ENCODE measurements at regions not wholly inside any gene's neighbourhood (a gene's known extent, or its start where the extent isn't known, plus 50 kb on each side); places are given as distances from the start of the nearest gene placed in this dataset.

DNA sequence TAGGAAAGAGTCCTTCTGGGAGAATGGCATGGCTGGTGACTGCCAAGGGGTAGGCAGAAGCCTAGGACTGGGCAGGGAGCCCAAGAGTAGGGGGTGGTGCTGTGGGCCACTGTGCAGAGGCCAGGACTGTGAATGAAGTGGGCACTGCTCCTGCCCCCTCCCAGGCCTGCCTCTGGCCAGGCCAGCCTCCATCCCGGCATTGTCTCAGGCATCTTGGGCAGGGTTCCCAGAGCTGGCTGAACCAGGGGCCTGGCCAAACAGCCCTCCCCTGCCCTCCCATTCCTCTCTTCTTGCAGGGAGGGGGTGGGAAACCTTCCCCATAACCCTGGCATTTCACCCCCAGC, 81.6 kb downstream of the MRPL14 start:
- TF ChIP-seq, protein P1, sequence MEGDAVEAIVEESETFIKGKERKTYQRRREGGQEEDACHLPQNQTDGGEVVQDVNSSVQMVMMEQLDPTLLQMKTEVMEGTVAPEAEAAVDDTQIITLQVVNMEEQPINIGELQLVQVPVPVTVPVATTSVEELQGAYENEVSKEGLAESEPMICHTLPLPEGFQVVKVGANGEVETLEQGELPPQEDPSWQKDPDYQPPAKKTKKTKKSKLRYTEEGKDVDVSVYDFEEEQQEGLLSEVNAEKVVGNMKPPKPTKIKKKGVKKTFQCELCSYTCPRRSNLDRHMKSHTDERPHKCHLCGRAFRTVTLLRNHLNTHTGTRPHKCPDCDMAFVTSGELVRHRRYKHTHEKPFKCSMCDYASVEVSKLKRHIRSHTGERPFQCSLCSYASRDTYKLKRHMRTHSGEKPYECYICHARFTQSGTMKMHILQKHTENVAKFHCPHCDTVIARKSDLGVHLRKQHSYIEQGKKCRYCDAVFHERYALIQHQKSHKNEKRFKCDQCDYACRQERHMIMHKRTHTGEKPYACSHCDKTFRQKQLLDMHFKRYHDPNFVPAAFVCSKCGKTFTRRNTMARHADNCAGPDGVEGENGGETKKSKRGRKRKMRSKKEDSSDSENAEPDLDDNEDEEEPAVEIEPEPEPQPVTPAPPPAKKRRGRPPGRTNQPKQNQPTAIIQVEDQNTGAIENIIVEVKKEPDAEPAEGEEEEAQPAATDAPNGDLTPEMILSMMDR (IDR thresholded peaks at IDR 0.05; ENCODE audit: poor library complexity), result no peak
- no peak for TF ChIP-seq EZH2phosphoT487 (IDR thresholded peaks at IDR 0.05; ENCODE audit: low read depth, severe bottlenecking, unreplicated experiment)
- no peak for TF ChIP-seq EZH2 (IDR thresholded peaks at IDR 0.05; ENCODE audit: borderline replicate concordance)

All from hepatocyte (in vitro differentiated cells).